Naive B cell (primary cell): ENCODE measurements at regions not wholly inside any gene's neighbourhood (a gene's known extent, or its start where the extent isn't known, plus 50 kb on each side); places are given as distances from the start of the nearest gene placed in this dataset.

Experiments used
- ATAC-seq, 2 donors: fragments of 150-1000 bp; cut with Tn5 transposase; 2 replicates each; pipeline ENCODE4 v1.10.0; 2021; ENCODE audit warnings: low read depth in 2 of 2, mild to moderate bottlenecking in 2 of 2, moderate library complexity in 2 of 2
- DNase-seq: peaks from one replicate; pipeline ENCODE4 v3.0.0; 2022
- H3K27ac Mint-ChIP-seq, 6 donors: one replicate each; pipeline ENCODE4 v1.8.0; 2020 to 2022; ENCODE audit warnings: mild to moderate bottlenecking in 6 of 6, mixed read lengths in 6 of 6, moderate library complexity in 5 of 6, inconsistent platforms in 2 of 6
- H3K27me3 Mint-ChIP-seq, 3 donors: one replicate each; pipeline ENCODE4 v1.8.0; 2021 to 2022; ENCODE audit warnings: mixed read lengths in 3 of 3, mild to moderate bottlenecking in 1 of 3
- H3K36me3 Mint-ChIP-seq, 2 donors: one replicate each; pipeline ENCODE4 v1.8.0; 2020 to 2022; ENCODE audit warnings: mixed read lengths in 2 of 2, inconsistent platforms in 1 of 2, mild to moderate bottlenecking in 1 of 2
- H3K4me1 Mint-ChIP-seq, 3 donors: one replicate each; pipeline ENCODE4 v1.8.0; 2020 to 2022; ENCODE audit warnings: mixed read lengths in 3 of 3, inconsistent platforms in 1 of 3, mild to moderate bottlenecking in 1 of 3, moderate library complexity in 1 of 3
- H3K4me3 Mint-ChIP-seq, 8 donors: one replicate each; pipeline ENCODE4 v1.8.0; 2020 to 2022; ENCODE audit warnings: mild to moderate bottlenecking in 8 of 8, mixed read lengths in 8 of 8, moderate library complexity in 8 of 8, inconsistent platforms in 2 of 8
- H3K9me3 Mint-ChIP-seq, 7 donors: one replicate each; pipeline ENCODE4 v1.8.0; 2020 to 2022; ENCODE audit warnings: mixed read lengths in 7 of 7, mild to moderate bottlenecking in 5 of 7, inconsistent platforms in 2 of 7, moderate library complexity in 1 of 7

DNA sequence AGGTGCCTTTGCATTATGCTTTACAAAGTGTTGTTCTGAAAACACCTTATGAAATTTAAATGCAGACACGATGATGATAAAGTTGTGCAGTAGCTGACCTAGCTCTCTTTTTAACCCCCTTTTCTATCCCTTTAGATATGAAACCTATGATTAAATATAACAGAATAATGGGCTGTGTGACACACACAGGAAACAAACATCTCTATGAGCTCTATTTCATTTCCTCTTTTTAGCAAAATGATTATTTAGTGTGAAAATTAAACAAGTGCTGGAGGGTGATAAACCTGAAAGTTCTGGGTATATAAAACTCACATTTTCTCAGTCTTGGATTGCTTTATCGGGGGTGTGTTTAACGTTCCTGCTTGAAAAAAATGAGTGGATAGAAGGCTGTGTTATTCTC, 1310.5 kb upstream of the CELF2 start:
- DNase-seq (no peak), ATAC-seq (peak in 1 of 2 donors; percentile 35)
- H3K36me3 Mint-ChIP-seq = peaks cover 0 to 3% of the 10 kb centered on the region in 2 donors
- H3K9me3 Mint-ChIP-seq = peaks cover 3 to 19% (median 9%) of the 10 kb centered on the region in 7 donors
- H3K4me1 Mint-ChIP-seq = peaks cover 0 to 18% (median 13%) of the 10 kb centered on the region in 3 donors
- peak overlapping the region in 3 of 8 donors; percentile 14 to 70 (median 48) for H3K4me3 Mint-ChIP-seq
- peaks cover 0 to 1% (median 0%) of the 10 kb centered on the region in 3 donors for H3K27me3 Mint-ChIP-seq
- peak overlapping the region in 1 of 6 donors; percentile 0 for H3K27ac Mint-ChIP-seq

DNA sequence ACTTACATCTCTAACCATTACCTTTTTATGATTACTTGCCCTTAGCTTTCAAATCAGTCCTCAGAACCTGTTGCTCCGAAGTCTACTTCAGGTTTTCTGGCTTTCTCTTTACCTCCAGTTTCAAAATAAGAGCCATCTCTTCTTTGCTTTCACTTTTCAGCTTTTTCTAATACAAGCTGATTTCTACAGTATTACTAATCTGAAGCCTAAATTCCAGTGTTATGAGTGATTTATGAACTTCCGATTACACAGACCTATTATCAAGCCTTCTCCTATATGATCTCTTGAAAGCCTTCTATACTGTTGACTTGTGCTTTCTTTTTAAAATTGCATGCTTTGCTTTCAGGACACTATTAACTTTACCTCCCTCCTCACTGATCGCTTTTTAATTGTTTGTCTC, 1307.8 kb upstream of the CELF2 start:
- peaks cover 0 to 18% (median 13%) of the 10 kb centered on the region in 3 donors for H3K4me1 Mint-ChIP-seq
- ATAC-seq (no peak), DNase-seq (no peak)
- H3K4me3 Mint-ChIP-seq = no peak overlapping the region
- H3K9me3 Mint-ChIP-seq = peaks cover 10 to 27% (median 17%) of the 10 kb centered on the region in 7 donors
- H3K27me3 Mint-ChIP-seq = peaks cover 0 to 4% (median 0%) of the 10 kb centered on the region in 3 donors
- peak overlapping the region in 1 of 6 donors; percentile 6 for H3K27ac Mint-ChIP-seq
- peaks cover 0 to 8% of the 10 kb centered on the region in 2 donors for H3K36me3 Mint-ChIP-seq

DNA sequence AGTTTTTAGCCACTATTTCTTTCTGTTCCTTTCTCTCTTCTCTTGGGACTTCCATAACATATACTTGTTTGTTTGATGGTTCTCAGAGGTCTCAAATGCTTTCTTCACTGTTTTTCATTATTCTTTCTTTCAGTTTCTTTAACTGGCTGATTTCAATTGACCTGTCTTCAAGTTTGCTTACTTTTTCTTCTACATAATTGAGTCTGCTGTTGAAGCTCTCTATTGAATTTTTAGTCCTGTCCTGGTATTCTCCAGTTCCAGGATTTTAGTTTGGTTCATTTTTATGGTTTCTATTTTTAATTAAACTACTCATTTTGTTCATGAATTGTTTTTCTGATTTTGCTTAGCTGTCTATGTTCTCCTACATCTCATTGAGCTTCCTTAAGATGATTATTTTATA, 1305.3 kb upstream of the CELF2 start:
- DNase-seq (no peak), ATAC-seq (no peak)
- H3K27ac Mint-ChIP-seq = no peak overlapping the region
- peaks cover 0 to 8% of the 10 kb centered on the region in 2 donors for H3K36me3 Mint-ChIP-seq
- peaks cover 0 to 14% (median 8%) of the 10 kb centered on the region in 3 donors for H3K4me1 Mint-ChIP-seq
- peaks cover 10 to 27% (median 17%) of the 10 kb centered on the region in 7 donors for H3K9me3 Mint-ChIP-seq
- peaks cover 0 to 4% (median 0%) of the 10 kb centered on the region in 3 donors for H3K27me3 Mint-ChIP-seq
- H3K4me3 Mint-ChIP-seq = no peak overlapping the region

DNA sequence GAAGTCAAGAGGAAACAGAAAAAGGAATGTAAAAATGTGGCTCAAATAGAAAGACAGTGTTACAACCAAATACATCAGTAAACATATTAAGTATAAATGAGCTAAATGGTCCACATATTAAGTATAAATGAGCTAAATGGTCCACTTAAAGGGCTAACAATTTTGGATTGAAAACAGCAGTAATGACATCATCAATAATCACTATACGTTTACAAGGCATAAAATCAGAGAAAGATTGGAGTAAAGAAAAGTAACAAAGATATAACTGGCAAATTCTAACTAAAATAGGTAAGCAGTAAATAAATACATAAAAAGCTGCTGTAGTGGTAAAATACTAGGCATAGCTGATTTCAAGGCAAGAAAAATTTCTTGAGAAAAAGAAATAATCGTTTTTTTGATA, 1298.4 kb upstream of the CELF2 start:
- Mint-ChIP-seq H3K4me3 (no peak overlapping the region), H3K27ac (no peak overlapping the region), H3K4me1 (no peaks in the 10 kb centered on the region), H3K27me3 (no peaks in the 10 kb centered on the region), H3K36me3 (no peaks in the 10 kb centered on the region), H3K9me3 (peaks cover 0 to 15% (median 4%) of the 10 kb centered on the region in 7 donors)
- ATAC-seq (no peak), DNase-seq (no peak)

DNA sequence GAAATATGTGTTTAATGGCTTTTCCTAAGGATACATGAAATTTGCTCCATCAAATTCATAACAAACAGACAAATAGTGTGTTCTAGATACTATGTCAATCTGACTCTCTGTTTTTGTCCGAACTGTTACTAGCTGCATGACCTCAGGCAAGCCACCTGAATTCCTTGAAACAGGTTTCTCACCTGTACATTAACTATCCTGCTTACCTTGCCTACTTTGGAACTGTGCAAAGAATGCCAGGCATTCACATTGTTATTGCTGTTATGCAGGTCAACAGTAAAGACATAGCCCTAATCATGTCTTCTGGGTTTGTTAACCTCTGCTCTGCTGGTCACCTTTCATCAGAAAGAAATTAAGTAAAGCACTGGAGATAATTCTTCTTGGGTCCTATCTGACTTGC, 1283.9 kb upstream of the CELF2 start:
- Mint-ChIP-seq H3K36me3 (no peaks in the 10 kb centered on the region), H3K9me3 (peaks cover 0 to 7% (median 2%) of the 10 kb centered on the region in 7 donors), H3K4me1 (no peaks in the 10 kb centered on the region), H3K4me3 (no peak overlapping the region), H3K27ac (no peak overlapping the region), H3K27me3 (no peaks in the 10 kb centered on the region)
- ATAC-seq (no peak), DNase-seq (no peak)

DNA sequence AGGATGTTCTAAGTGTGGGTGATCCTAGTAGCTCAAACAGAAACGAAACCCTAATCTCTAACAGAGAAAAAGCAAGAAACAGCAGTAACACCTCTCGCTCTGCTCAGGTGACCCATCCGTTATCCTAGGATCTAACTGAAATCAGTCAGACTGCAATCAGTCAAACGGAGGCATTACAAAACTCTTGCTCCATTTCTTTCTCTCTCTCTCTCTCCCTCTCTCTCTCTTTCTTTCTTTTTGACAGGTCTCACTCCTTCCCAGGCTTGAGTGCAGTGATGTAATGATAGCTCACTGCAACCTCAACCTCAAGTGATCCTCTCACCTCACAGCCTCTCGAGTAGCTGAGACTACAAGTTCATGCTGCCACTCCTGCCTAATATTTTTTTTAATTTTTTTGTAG, 1283.5 kb upstream of the CELF2 start:
- Mint-ChIP-seq H3K4me1 (no peaks in the 10 kb centered on the region), H3K27ac (no peak overlapping the region), H3K4me3 (no peak overlapping the region), H3K9me3 (peaks cover 0 to 6% (median 0%) of the 10 kb centered on the region in 7 donors), H3K27me3 (no peaks in the 10 kb centered on the region), H3K36me3 (no peaks in the 10 kb centered on the region)
- DNase-seq (no peak), ATAC-seq (no peak)

DNA sequence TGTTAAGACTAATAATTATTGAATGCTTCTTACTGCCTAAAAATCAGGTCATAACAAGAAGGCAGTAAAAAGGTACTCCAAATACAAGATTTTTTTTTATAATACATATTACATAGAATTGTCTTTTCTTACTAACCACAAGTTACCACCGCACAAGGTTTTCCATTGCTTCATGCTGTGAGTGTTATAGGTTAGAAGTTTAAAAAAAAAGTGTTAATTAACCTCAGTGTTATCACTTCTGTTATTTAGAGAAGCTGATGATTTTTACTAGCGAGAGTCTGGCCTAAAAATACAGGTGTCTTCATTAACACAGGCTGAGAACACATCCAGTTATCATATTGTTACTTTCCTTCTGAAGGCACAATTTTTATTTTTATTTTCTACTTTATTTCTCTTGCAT, 1281.9 kb upstream of the CELF2 start:
- no peaks in the 10 kb centered on the region for H3K27me3 Mint-ChIP-seq
- no peaks in the 10 kb centered on the region for H3K36me3 Mint-ChIP-seq
- DNase-seq (no peak), ATAC-seq (no peak)
- H3K9me3 Mint-ChIP-seq = peaks cover 0 to 6% (median 0%) of the 10 kb centered on the region in 7 donors
- H3K4me1 Mint-ChIP-seq = no peaks in the 10 kb centered on the region
- H3K27ac Mint-ChIP-seq = no peak overlapping the region
- no peak overlapping the region for H3K4me3 Mint-ChIP-seq

DNA sequence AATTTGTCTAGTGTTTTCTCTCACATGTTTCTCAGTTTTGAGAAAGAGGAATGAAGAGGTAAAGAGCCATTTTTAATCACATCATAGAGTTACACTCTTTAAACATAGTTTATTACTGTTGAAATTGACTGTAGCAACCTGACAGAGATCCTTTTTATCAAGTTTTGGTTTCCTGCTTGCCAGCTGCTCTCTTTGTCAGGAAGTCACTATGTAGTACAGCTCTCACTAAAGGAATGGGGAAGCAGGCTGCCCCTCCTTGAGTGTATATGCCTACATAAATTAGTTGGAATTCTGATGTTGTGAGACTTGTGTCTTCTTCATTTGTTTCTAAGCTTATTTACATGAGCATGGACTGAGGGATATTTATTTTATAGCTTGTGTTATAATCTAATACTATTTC, 1274.0 kb upstream of the CELF2 start:
- no peaks in the 10 kb centered on the region for H3K27me3 Mint-ChIP-seq
- H3K4me1 Mint-ChIP-seq = no peaks in the 10 kb centered on the region
- no peak overlapping the region for H3K27ac Mint-ChIP-seq
- no peak overlapping the region for H3K4me3 Mint-ChIP-seq
- H3K36me3 Mint-ChIP-seq = no peaks in the 10 kb centered on the region
- H3K9me3 Mint-ChIP-seq = peaks cover 2 to 10% (median 4%) of the 10 kb centered on the region in 7 donors
- ATAC-seq = no peak
- DNase-seq = no peak

DNA sequence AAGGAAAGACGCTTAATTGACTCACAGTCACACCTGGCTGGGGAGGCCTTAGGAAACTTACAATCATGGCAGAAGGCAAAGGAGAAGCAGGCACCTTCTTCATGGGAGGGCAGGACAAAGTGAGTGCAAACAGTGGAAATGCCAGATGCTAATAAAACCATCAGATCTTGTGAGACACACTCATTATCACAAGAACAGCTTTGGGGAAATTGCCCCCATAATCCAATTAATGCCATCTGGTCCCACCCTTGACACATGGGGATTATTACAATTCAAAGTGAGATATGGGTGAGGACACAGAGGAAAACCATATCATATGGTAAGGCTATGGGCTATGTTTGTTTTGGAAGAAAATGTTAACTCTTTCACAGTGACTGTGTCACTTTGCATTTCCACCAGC, 1272.5 kb upstream of the CELF2 start:
- Mint-ChIP-seq H3K27me3 (no peaks in the 10 kb centered on the region), H3K4me3 (no peak overlapping the region), H3K36me3 (no peaks in the 10 kb centered on the region), H3K27ac (no peak overlapping the region), H3K9me3 (peaks cover 2 to 10% (median 4%) of the 10 kb centered on the region in 7 donors), H3K4me1 (no peaks in the 10 kb centered on the region)
- ATAC-seq (no peak), DNase-seq (no peak)

DNA sequence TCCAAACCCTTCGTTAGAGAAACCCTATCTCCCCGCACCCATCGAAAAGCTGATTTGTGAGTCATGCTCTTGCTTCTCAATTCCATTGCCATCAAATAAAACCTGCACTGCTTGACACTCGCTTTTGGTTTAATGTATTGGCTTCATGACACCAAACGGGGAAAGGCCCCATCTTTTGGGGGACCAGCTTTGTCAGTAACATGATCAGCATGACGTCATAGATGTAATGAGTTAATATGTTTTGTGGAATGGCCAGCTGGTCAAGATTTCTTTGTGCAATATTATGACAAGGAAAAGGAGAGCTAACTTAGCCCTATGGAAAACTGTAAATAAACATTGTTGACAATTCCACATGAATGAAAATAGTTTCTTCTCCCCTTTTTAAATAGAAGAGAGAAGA, 1260.5 kb upstream of the CELF2 start:
- H3K36me3 Mint-ChIP-seq = no peaks in the 10 kb centered on the region
- ATAC-seq = no peak
- H3K27me3 Mint-ChIP-seq = no peaks in the 10 kb centered on the region
- H3K4me3 Mint-ChIP-seq = no peak overlapping the region
- H3K9me3 Mint-ChIP-seq = peaks cover 0 to 8% (median 3%) of the 10 kb centered on the region in 7 donors
- no peak for DNase-seq
- no peak overlapping the region for H3K27ac Mint-ChIP-seq
- no peaks in the 10 kb centered on the region for H3K4me1 Mint-ChIP-seq

DNA sequence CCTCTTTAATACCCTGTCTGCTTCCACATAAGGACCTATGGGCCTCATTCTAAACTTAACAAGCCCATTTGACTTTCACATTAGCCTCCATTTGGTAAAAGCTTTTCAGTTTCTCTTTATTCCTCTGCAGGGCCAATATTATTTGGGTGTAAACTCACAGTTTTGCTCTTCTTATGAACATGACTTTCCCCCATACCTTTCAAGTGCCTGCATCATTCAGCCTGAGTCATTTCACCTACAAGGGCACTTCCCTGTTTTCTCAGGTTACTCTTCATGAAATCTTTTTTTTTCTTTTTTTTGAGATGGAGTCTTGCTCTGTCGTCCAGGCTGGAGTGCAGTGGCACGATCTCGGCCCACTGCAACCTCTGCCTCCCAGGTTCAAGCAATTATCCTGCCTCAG, 1258.1 kb upstream of the CELF2 start:
- Mint-ChIP-seq H3K4me1 (no peaks in the 10 kb centered on the region), H3K9me3 (peaks cover 0 to 11% (median 3%) of the 10 kb centered on the region in 7 donors), H3K27me3 (no peaks in the 10 kb centered on the region), H3K36me3 (no peaks in the 10 kb centered on the region), H3K4me3 (no peak overlapping the region), H3K27ac (peak overlapping the region in 1 of 6 donors; percentile 71)
- ATAC-seq (no peak), DNase-seq (no peak)

DNA sequence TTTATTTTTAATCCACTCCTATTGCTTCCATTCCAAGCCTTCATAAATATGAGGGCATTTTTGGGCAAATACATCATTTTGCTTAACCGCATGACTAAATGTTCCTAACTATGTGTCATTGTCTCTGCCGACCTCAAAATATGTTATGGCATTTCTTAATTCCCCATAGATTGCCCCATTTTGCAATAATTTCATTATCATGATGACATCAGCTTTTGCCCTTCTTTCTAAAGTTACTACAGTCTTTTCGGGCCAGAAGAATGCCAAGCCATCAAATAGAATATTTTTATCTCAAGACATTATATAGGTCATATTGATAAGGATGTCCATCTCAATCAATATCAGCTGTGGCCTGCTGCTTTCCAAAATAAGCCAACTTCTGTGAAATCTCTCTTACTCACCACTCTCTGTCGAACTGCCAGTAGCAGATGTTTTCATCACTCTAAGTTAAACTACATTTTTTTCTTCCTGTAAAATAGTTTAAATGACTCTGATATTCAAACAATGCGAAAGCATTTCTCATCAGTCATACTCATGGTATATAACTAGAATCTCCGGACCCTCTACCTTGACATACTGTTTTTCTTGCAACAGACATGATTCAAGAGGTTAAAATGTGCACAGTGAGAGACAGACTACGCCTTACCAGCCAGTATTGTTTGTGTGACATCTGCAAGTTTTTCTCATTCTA, 1254.6 kb upstream of the CELF2 start:
- Mint-ChIP-seq H3K9me3 (peaks cover 0 to 7% (median 2%) of the 10 kb centered on the region in 7 donors), H3K4me3 (no peak overlapping the region), H3K4me1 (no peaks in the 10 kb centered on the region), H3K27me3 (no peaks in the 10 kb centered on the region), H3K36me3 (no peaks in the 10 kb centered on the region), H3K27ac (no peak overlapping the region)
- ATAC-seq = no peak
- DNase-seq = no peak

DNA sequence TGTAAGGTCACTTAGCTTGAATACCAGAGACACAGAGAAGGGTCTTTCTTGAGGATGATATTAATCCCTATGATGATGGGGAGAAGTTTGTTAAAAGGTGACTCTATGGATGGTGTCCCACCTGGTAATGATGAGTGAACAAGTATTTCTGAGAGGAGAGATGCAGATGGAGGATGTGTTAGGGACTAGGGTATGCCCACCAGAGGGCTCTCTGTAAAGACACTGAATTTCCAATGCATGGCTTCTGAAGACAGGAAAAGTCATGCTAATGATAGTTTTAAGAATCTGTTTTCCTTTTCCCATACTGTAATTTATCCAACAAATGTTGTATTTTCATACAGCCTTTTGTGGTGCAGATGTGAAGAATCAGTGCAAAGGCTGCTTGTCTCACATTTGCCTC, 1250.9 kb upstream of the CELF2 start:
- Mint-ChIP-seq H3K27me3 (peaks cover 0 to 3% (median 0%) of the 10 kb centered on the region in 3 donors), H3K9me3 (peaks cover 0 to 11% (median 5%) of the 10 kb centered on the region in 7 donors), H3K36me3 (no peaks in the 10 kb centered on the region), H3K4me1 (no peaks in the 10 kb centered on the region), H3K27ac (no peak overlapping the region), H3K4me3 (no peak overlapping the region)
- DNase-seq (no peak), ATAC-seq (no peak)

DNA sequence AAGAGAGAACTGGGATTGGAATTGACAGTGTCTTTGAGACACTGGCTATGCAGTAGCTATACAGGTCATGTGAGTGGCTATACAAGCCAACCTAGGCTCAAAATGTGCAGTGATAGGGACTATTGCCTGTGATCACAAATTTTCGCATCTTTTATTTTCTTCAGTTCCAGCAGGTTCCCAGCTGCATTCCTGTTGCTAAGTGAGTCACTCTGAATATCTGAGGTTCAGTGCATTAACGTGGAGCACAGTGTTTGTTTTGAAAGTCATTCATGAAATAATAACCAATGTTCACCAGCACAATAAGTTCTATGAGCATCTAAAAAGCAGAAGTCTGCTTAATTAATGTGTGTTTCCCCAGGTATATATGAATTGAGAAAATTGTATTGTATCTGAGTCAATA, 1236.0 kb upstream of the CELF2 start:
- H3K27me3 Mint-ChIP-seq = no peaks in the 10 kb centered on the region
- H3K4me3 Mint-ChIP-seq = no peak overlapping the region
- H3K9me3 Mint-ChIP-seq = peaks cover 2 to 12% (median 4%) of the 10 kb centered on the region in 7 donors
- H3K36me3 Mint-ChIP-seq = no peaks in the 10 kb centered on the region
- ATAC-seq (no peak), DNase-seq (no peak)
- no peak overlapping the region for H3K27ac Mint-ChIP-seq
- H3K4me1 Mint-ChIP-seq = no peaks in the 10 kb centered on the region
